Endothelial cell of umbilical vein (primary cell): ENCODE measurements at regions not wholly inside any gene's neighbourhood (a gene's known extent, or its start where the extent isn't known, plus 50 kb on each side); places are given as distances from the start of the nearest gene placed in this dataset.

Experiments
- BruUV-seq: library from RNA; stranded (reverse); fragments of 400-500 nt; replicated peaks from 2 replicates; lab custom pipeline; 2021; lab: Mats Ljungman, UMichigan
- CTCF ChIA-PET: fragments of 300-600, 350-600 bp; sonication (Branson Sonifier 250); formaldehyde crosslinking; loops from one replicate; lab custom pipeline; 2021; ENCODE audit warnings: antibody characterized with exemption, inconsistent platforms; lab: Charles Lee
- POLR2A ChIA-PET: fragments of 300-600, 350-600 bp; sonication (Branson Sonifier 250); formaldehyde crosslinking; loops from one replicate; lab custom pipeline; 2021; ENCODE audit warnings: antibody characterized with exemption, inconsistent platforms; lab: Charles Lee
- DNase-seq: peaks from one replicate; pipeline ENCODE4 v3.0.0-alpha.2; 2011; ENCODE audit warnings: low read depth, low spot score
- FAIRE-seq: peaks from 2 replicates; lab custom pipeline; 2011; peaks lifted over from hg19 to GRCh38; lab: Jason Lieb, UNC
- H2AFZ ChIP-seq: 2 replicates; pipeline ENCODE4 v1.6.0; 2012; ENCODE audit warnings: low read depth, low read length, control low read depth, inconsistent platforms
- H3K27ac ChIP-seq: 2 replicates; pipeline ENCODE4 v1.5.1; 2011; ENCODE audit warnings: low read depth, mild to moderate bottlenecking, control low read depth, low read length, moderate library complexity; ENCODE audit not compliant: insufficient read depth
- H3K27me3 ChIP-seq, 2 experiments: 2 replicates each; pipeline versions ENCODE4 v1.6.0 to v1.6.1; 2011; ENCODE audit warnings: low read length in 2 of 2, mixed read lengths in 1 of 2; ENCODE audit not compliant: control insufficient read depth in 2 of 2, insufficient read depth in 2 of 2
- H3K36me3 ChIP-seq, 2 experiments: 2 replicates in 1 of 2; 3 replicates in 1 of 2; pipeline ENCODE4 v1.5.1; 2011; ENCODE audit warnings: low read length in 2 of 2, mild to moderate bottlenecking in 1 of 2, moderate library complexity in 1 of 2; ENCODE audit not compliant: control insufficient read depth in 2 of 2, insufficient read depth in 2 of 2; ENCODE audit errors: extremely low read depth in 1 of 2
- H3K4me1 ChIP-seq: 3 replicates; pipeline ENCODE4 v1.5.1; 2011; ENCODE audit warnings: mild to moderate bottlenecking, low read length; ENCODE audit not compliant: control insufficient read depth, insufficient read depth; ENCODE audit errors: extremely low read depth
- H3K4me2 ChIP-seq: 2 replicates; pipeline ENCODE4 v1.6.1; 2011; ENCODE audit warnings: low read length, control low read depth, mixed read lengths; ENCODE audit not compliant: insufficient read depth
- H3K4me3 ChIP-seq, 3 experiments: fragments of 200-600 bp in 1 of 3; sonication (generic), shearing (Covaris generic) in 1 of 3; replicated peaks in 1 of 3; 2 replicates each; pipeline ENCODE4 v1.5.1; 2011 to 2016; ENCODE audit warnings: control low read depth in 3 of 3, low read length in 3 of 3, mild to moderate bottlenecking in 2 of 3, inconsistent platforms in 1 of 3, low read depth in 1 of 3, moderate library complexity in 1 of 3; ENCODE audit not compliant: insufficient read depth in 1 of 3
- H3K79me2 ChIP-seq: 2 replicates; pipeline ENCODE4 v1.6.0; 2012; ENCODE audit warnings: low read length, inconsistent platforms; ENCODE audit not compliant: control insufficient read depth, insufficient read depth
- H3K9ac ChIP-seq: replicated peaks from 2 replicates; pipeline ENCODE3; 2011; ENCODE audit warnings: low read length, control low read depth; ENCODE audit not compliant: insufficient read depth; ENCODE audit errors: extremely low read depth
- H3K9me1 ChIP-seq: replicated peaks from 3 replicates; pipeline ENCODE4 v1.6.0; 2011; ENCODE audit warnings: mild to moderate bottlenecking, low read length; ENCODE audit not compliant: control insufficient read depth, insufficient read depth; ENCODE audit errors: extremely low read depth
- H3K9me3 ChIP-seq: replicated peaks from 2 replicates; pipeline ENCODE4 v1.5.1; 2012; ENCODE audit warnings: low read length, inconsistent platforms; ENCODE audit not compliant: control insufficient read depth, insufficient read depth
- H4K20me1 ChIP-seq: replicated peaks from 2 replicates; pipeline ENCODE3; 2011; ENCODE audit warnings: mild to moderate bottlenecking, low read length; ENCODE audit not compliant: control insufficient read depth, insufficient read depth; ENCODE audit errors: extremely low read depth
- EZH2 ChIP-seq: IDR thresholded peaks from 2 replicates; pipeline ENCODE4 v1.6.1; 2012; ENCODE audit warnings: borderline replicate concordance, low read depth, mild to moderate bottlenecking, moderate library complexity, low read length, inconsistent platforms; ENCODE audit not compliant: severe bottlenecking
- FOS ChIP-seq: IDR thresholded peaks from 2 replicates; pipeline ENCODE4 v1.6.1; 2011; ENCODE audit warnings: mild to moderate bottlenecking, low read length, moderate library complexity, borderline replicate concordance; ENCODE audit not compliant: insufficient read depth
- GATA2 ChIP-seq: IDR thresholded peaks from 2 replicates; pipeline ENCODE4 v1.7.0; 2011; ENCODE audit warnings: low read depth, mild to moderate bottlenecking, moderate library complexity, mixed read lengths, low read length; ENCODE audit not compliant: insufficient read length, insufficient read depth
- JUN ChIP-seq: IDR thresholded peaks from 2 replicates; pipeline ENCODE4 v1.6.1; 2011; ENCODE audit warnings: borderline replicate concordance, low read depth; ENCODE audit not compliant: insufficient read length, insufficient read depth
- MYC ChIP-seq: IDR thresholded peaks from one replicate; pipeline ENCODE4 v1.6.1; 2011; ENCODE audit warnings: mild to moderate bottlenecking, low read depth, low read length
- POLR2A ChIP-seq: IDR thresholded peaks from 2 replicates; pipeline ENCODE4 v1.6.1; 2012; ENCODE audit warnings: low read depth, mild to moderate bottlenecking, control low read depth, low read length
- POLR2AphosphoS5 ChIP-seq: IDR thresholded peaks from 2 replicates; pipeline ENCODE4 v1.6.1; 2012; ENCODE audit warnings: low read depth, mild to moderate bottlenecking, control low read depth, low read length, moderate library complexity; ENCODE audit not compliant: insufficient read depth
- dilution Hi-C: fragments of 300-500 bp; cut with MboI; formaldehyde crosslinking; loops from one replicate; pipeline ENCODE4 v1.15.0; 2019; ENCODE audit warnings: low sequenced_read_pairs; ENCODE audit not compliant: extremely low pct_ligation_motif_present
- intact Hi-C: fragments of 100-400 bp; cut with micrococcal nuclease; formaldehyde crosslinking; loops from one replicate; pipeline ENCODE4 v1.10.0; 2022
- TF ChIP-seq, protein P1 (sequence below), 2 donors: IDR thresholded peaks; 1 replicate in 1 of 2; 2 replicates in 1 of 2; pipeline ENCODE4 v1.5.1; 2011; ENCODE audit warnings: low read length in 2 of 2, mild to moderate bottlenecking in 2 of 2, moderate library complexity in 2 of 2, control low read depth in 1 of 2, inconsistent platforms in 1 of 2, low read depth in 1 of 2; ENCODE audit not compliant: insufficient read depth in 1 of 2; ENCODE audit errors: extremely low read depth in 1 of 2
- TF ChIP-seq, protein P2 (sequence below): IDR thresholded peaks from 2 replicates; pipeline ENCODE4 v1.6.1; 2011; ENCODE audit not compliant: insufficient read depth, insufficient read length

GRCh38 chr6:93073811-93074210 lies 345.5 kb downstream of the EPHA7 start:
- no peaks in the 10 kb centered on the region for H3K79me2 ChIP-seq
- H3K27ac ChIP-seq, result no peak overlapping the region
- intact Hi-C loops (no loop called here), dilution Hi-C loops (no loop called here)
- no peaks in the 10 kb centered on the region for H4K20me1 ChIP-seq
- no peak for FAIRE-seq
- no peak overlapping the region for H3K9ac ChIP-seq
- no peaks in the 10 kb centered on the region for H3K4me1 ChIP-seq
- DNase-seq, result no peak
- CTCF ChIA-PET, result no interaction called here
- no peak overlapping the region for H3K4me3 ChIP-seq
- H3K9me1 ChIP-seq, result no peaks in the 10 kb centered on the region
- H3K4me2 ChIP-seq, result no peak overlapping the region
- BruUV-seq, result no TSS peak
- TF ChIP-seq FOS (no peak), JUN (no peak), EZH2 (no peak), GATA2 (no peak), MYC (no peak), POLR2AphosphoS5 (no peak), POLR2A (no peak)
- TF ChIP-seq, protein P1, sequence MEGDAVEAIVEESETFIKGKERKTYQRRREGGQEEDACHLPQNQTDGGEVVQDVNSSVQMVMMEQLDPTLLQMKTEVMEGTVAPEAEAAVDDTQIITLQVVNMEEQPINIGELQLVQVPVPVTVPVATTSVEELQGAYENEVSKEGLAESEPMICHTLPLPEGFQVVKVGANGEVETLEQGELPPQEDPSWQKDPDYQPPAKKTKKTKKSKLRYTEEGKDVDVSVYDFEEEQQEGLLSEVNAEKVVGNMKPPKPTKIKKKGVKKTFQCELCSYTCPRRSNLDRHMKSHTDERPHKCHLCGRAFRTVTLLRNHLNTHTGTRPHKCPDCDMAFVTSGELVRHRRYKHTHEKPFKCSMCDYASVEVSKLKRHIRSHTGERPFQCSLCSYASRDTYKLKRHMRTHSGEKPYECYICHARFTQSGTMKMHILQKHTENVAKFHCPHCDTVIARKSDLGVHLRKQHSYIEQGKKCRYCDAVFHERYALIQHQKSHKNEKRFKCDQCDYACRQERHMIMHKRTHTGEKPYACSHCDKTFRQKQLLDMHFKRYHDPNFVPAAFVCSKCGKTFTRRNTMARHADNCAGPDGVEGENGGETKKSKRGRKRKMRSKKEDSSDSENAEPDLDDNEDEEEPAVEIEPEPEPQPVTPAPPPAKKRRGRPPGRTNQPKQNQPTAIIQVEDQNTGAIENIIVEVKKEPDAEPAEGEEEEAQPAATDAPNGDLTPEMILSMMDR (IDR thresholded peaks at IDR 0.05; ENCODE audit: extremely low read depth in 1 of 2, insufficient read depth in 1 of 2, low read depth in 1 of 2, low read length in 2 of 2), result no peak
- TF ChIP-seq, protein P2, sequence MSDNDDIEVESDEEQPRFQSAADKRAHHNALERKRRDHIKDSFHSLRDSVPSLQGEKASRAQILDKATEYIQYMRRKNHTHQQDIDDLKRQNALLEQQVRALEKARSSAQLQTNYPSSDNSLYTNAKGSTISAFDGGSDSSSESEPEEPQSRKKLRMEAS, result no peak
- no peaks in the 10 kb centered on the region for H3K9me3 ChIP-seq
- H3K36me3 ChIP-seq, result no peaks in the 10 kb centered on the region
- H2AFZ ChIP-seq, result no peak overlapping the region
- POLR2A ChIA-PET, result no interaction called here
- no peaks in the 10 kb centered on the region for H3K27me3 ChIP-seq
